Peyer's patch (tissue), 4 donors: ENCODE measurements at regions not wholly inside any gene's neighbourhood (a gene's known extent, or its start where the extent isn't known, plus 50 kb on each side); places are given as distances from the start of the nearest gene placed in this dataset.

Experiments used
- CTCF ChIP-seq, 6 experiments: fragments of 450-650 bp in 4 of 6; fragments of 200-600 bp in 2 of 6; sonication (generic) in 1 of 6; IDR thresholded peaks; one replicate each; pipeline ENCODE4 v1.5.1; 2017 to 2019; ENCODE audit warnings: antibody characterized with exemption in 6 of 6, mild to moderate bottlenecking in 3 of 6, moderate library complexity in 1 of 6
- POLR2A ChIP-seq, 2 donors: fragments of 450-650 bp; IDR thresholded peaks; one replicate each; pipeline ENCODE4 v1.5.1; 2017; ENCODE audit warnings: antibody characterized with exemption in 2 of 2, mild to moderate bottlenecking in 2 of 2, moderate library complexity in 2 of 2

- TF ChIP-seq CTCF (IDR thresholded peaks at IDR 0.05) (no peak), POLR2A (IDR thresholded peaks at IDR 0.05) (no peak)
Measured at GRCh38 chr5:3432135-3432534, 163.5 kb upstream of the IRX1 start.
